Spleen (tissue), 11 donors: ENCODE measurements at regions not wholly inside any gene's neighbourhood (a gene's known extent, or its start where the extent isn't known, plus 50 kb on each side); places are given as distances from the start of the nearest gene placed in this dataset.

Source experiments
- DNase-seq: peaks from one replicate; pipeline ENCODE4 v3.0.0-alpha.2; 2020
- H3K27ac ChIP-seq, 8 donors: fragments of 200-600 bp; sonication (generic) in 7 of 8; 1 replicate in 4 of 8; 2 replicates in 4 of 8; pipeline versions ENCODE4 v1.5.0 to v1.8.0; 2016 to 2021; ENCODE audit warnings: inconsistent platforms in 4 of 8, mild to moderate bottlenecking in 4 of 8, moderate library complexity in 1 of 8
- H3K27me3 ChIP-seq, 7 donors: fragments of 200-600 bp; sonication (generic) in 6 of 7; replicated peaks in 1 of 7; 1 replicate in 4 of 7; 2 replicates in 3 of 7; pipeline versions ENCODE4 v1.5.0 to v1.8.0; 2016 to 2021; ENCODE audit warnings: inconsistent platforms in 3 of 7, mild to moderate bottlenecking in 1 of 7
- H3K36me3 ChIP-seq, 6 donors: fragments of 200-600 bp; sonication (generic) in 5 of 6; 1 replicate in 4 of 6; 2 replicates in 2 of 6; pipeline versions ENCODE4 v1.5.0 to v1.8.0; 2016 to 2021; ENCODE audit warnings: inconsistent platforms in 2 of 6
- H3K4me1 ChIP-seq, 6 donors: fragments of 200-600 bp; sonication (generic) in 5 of 6; 1 replicate in 3 of 6; 2 replicates in 3 of 6; pipeline versions ENCODE4 v1.5.0 to v1.8.0; 2016 to 2021; ENCODE audit warnings: inconsistent platforms in 3 of 6
- H3K4me3 ChIP-seq, 8 donors: fragments of 200-600 bp; sonication (generic) in 7 of 8; 1 replicate in 4 of 8; 2 replicates in 4 of 8; pipeline versions ENCODE4 v1.5.0 to v1.8.0; 2016 to 2021; ENCODE audit warnings: inconsistent platforms in 4 of 8, mild to moderate bottlenecking in 4 of 8, moderate library complexity in 2 of 8
- H3K9me3 ChIP-seq, 8 donors: fragments of 200-600 bp; sonication (generic) in 7 of 8; 1 replicate in 4 of 8; 2 replicates in 4 of 8; pipeline versions ENCODE4 v1.5.0 to v1.8.0; 2016 to 2021; ENCODE audit warnings: inconsistent platforms in 4 of 8
- CTCF ChIP-seq, 11 experiments: fragments of 200-600 bp in 7 of 11; fragments of 450-650 bp in 4 of 11; sonication (generic) in 4 of 11; IDR thresholded peaks in 8 of 11; conservative IDR thresholded peaks in 3 of 11; 1 replicate in 7 of 11; 2 replicates in 4 of 11; pipeline versions ENCODE4 v1.4.0 to v1.8.0; 2016 to 2021; ENCODE audit warnings: antibody characterized with exemption in 11 of 11, inconsistent platforms in 4 of 11, mild to moderate bottlenecking in 1 of 11
- POLR2A ChIP-seq, 3 donors: fragments of 450-650 bp; IDR thresholded peaks; one replicate each; pipeline ENCODE4 v1.5.1; 2017; ENCODE audit warnings: antibody characterized with exemption in 3 of 3, mild to moderate bottlenecking in 1 of 3
- POLR2AphosphoS5 ChIP-seq, 3 donors: sonication (generic); formaldehyde crosslinking; IDR thresholded peaks; one replicate each; pipeline ENCODE4 v1.5.1; 2017; ENCODE audit warnings: antibody characterized with exemption in 3 of 3
- WGBS, 5 donors: extraction: QIAGEN DNeasy Blood & Tissue Kit in 3 of 5; methylation state at CpG; one replicate each; pipeline versions ENCODE4 v1.1.5 to v1.1.7; 2013 to 2018; 5-methylcytosine and 5-hydroxymethylcytosine counted together
- intact Hi-C: fragments of 100-400 bp; cut with DNase I; formaldehyde crosslinking; loops from one replicate; pipeline ENCODE4 v1.15.0; 2023; ENCODE audit warnings: low total_unique reads
- donor health status: healthy with polysubstance abuse.
- donor health status: DM: no; HTN: no; CAD: no; lungs with moderate emphysema.
- donor health status: DM: no; HTN: no; CAD: no.
- donor health status: Bipolar disorder and iron deficiency.
- donor health status: healthy.
- donor health status: DM: no; HTN: no; CAD: no.
- donor health status: DM: yes; HTN: yes; CAD: no.

GRCh38 chr4:153963216-153963615 is 174.3 kb upstream of the SFRP2 start:
- Histone ChIP-seq H3K4me1 (no peaks in the 10 kb centered on the region), H3K36me3 (no peaks in the 10 kb centered on the region), H3K9me3 (peaks cover 0 to 8% (median 5%) of the 10 kb centered on the region in 8 donors), H3K27me3 (no peaks in the 10 kb centered on the region), H3K4me3 (no peak overlapping the region), H3K27ac (no peak overlapping the region)
- 90 to 96% (median 92%) methylated on average over 3 of the region's 3 CpGs for WGBS, 5 donors
- DNase-seq = no peak
- TF ChIP-seq CTCF (IDR thresholded peaks at IDR 0.05 in 8 of 11, conservative IDR thresholded peaks at IDR 0.05 in 3 of 11) (no peak), POLR2A (IDR thresholded peaks at IDR 0.05) (no peak), POLR2AphosphoS5 (IDR thresholded peaks at IDR 0.05) (no peak)
- intact Hi-C loops = no loop called here

- peaks cover 0 to 12% (median 6%) of the 10 kb centered on the region in 8 donors for H3K9me3 ChIP-seq
- H3K27me3 ChIP-seq = no peaks in the 10 kb centered on the region
- H3K36me3 ChIP-seq = no peaks in the 10 kb centered on the region
- no peak for DNase-seq
- H3K4me3 ChIP-seq = no peak overlapping the region
- H3K27ac ChIP-seq = no peak overlapping the region
- no peak for TF ChIP-seq POLR2AphosphoS5 (IDR thresholded peaks at IDR 0.05)
- no peak for TF ChIP-seq CTCF (IDR thresholded peaks at IDR 0.05 in 8 of 11, conservative IDR thresholded peaks at IDR 0.05 in 3 of 11)
- no peak for TF ChIP-seq POLR2A (IDR thresholded peaks at IDR 0.05)
- 64 to 80% (median 69%) methylated on average over 5 of the region's 5 CpGs for WGBS, 5 donors
- intact Hi-C loops = no loop called here
- H3K4me1 ChIP-seq = no peaks in the 10 kb centered on the region
These were observed 173.6 kb upstream of the SFRP2 start for GRCh38 chr4:153962311-153963039.

GRCh38 chr4:153955327-153955726 is 166.4 kb upstream of the SFRP2 start:
- Histone ChIP-seq H3K36me3 (no peaks in the 10 kb centered on the region), H3K27me3 (peaks cover 0 to 3% (median 0%) of the 10 kb centered on the region in 7 donors), H3K4me1 (peaks cover 0 to 5% (median 0%) of the 10 kb centered on the region in 6 donors), H3K9me3 (peaks cover 0 to 12% (median 6%) of the 10 kb centered on the region in 8 donors), H3K4me3 (no peak overlapping the region), H3K27ac (no peak overlapping the region)
- TF ChIP-seq CTCF (IDR thresholded peaks at IDR 0.05 in 8 of 11, conservative IDR thresholded peaks at IDR 0.05 in 3 of 11) = no peak
- no peak for TF ChIP-seq POLR2AphosphoS5 (IDR thresholded peaks at IDR 0.05)
- no peak for TF ChIP-seq POLR2A (IDR thresholded peaks at IDR 0.05)
- DNase-seq = no peak
- intact Hi-C loops = no loop called here
- 80 to 93% (median 85%) methylated on average over 5 of the region's 5 CpGs for WGBS, 5 donors

GRCh38 chr4:153954654-153955053 is 165.8 kb upstream of the SFRP2 start:
- peaks cover 0 to 12% (median 6%) of the 10 kb centered on the region in 8 donors for H3K9me3 ChIP-seq
- DNase-seq = no peak
- no peaks in the 10 kb centered on the region for H3K36me3 ChIP-seq
- H3K27me3 ChIP-seq = peaks cover 0 to 3% (median 0%) of the 10 kb centered on the region in 7 donors
- H3K4me3 ChIP-seq = no peak overlapping the region
- 82 to 93% (median 92%) methylated on average over 3 of the region's 3 CpGs for WGBS, 5 donors
- intact Hi-C loops = no loop called here
- peaks cover 0 to 9% (median 0%) of the 10 kb centered on the region in 6 donors for H3K4me1 ChIP-seq
- TF ChIP-seq POLR2AphosphoS5 (IDR thresholded peaks at IDR 0.05) = no peak
- no peak for TF ChIP-seq POLR2A (IDR thresholded peaks at IDR 0.05)
- no peak for TF ChIP-seq CTCF (IDR thresholded peaks at IDR 0.05 in 8 of 11, conservative IDR thresholded peaks at IDR 0.05 in 3 of 11)
- no peak overlapping the region for H3K27ac ChIP-seq
